Endodermal cell (in vitro differentiated cells): ENCODE measurements at regions not wholly inside any gene's neighbourhood (a gene's known extent, or its start where the extent isn't known, plus 50 kb on each side); places are given as distances from the start of the nearest gene placed in this dataset.

ENCODE experiments used
- DNase-seq: peaks from one replicate; pipeline ENCODE4 v3.0.0-alpha.2; 2017
- H3K27ac ChIP-seq: 2 replicates; pipeline ENCODE4 v1.5.1; 2013; ENCODE audit warnings: mild to moderate bottlenecking, low read depth, low read length, moderate library complexity
- H3K27me3 ChIP-seq: 2 replicates; pipeline ENCODE4 v1.6.1; 2013; ENCODE audit warnings: mild to moderate bottlenecking, low read length, moderate library complexity; ENCODE audit not compliant: insufficient read depth, control insufficient read depth, poor library complexity, severe bottlenecking
- H3K36me3 ChIP-seq: 2 replicates; pipeline ENCODE4 v1.7.0; 2013; ENCODE audit warnings: mild to moderate bottlenecking, low read length, moderate library complexity; ENCODE audit not compliant: control insufficient read depth, insufficient read depth
- H3K4me1 ChIP-seq: one replicate; pipeline ENCODE4 v1.7.0; 2013; ENCODE audit warnings: low read length; ENCODE audit not compliant: control insufficient read depth, insufficient read depth
- H3K4me3 ChIP-seq: 2 replicates; pipeline ENCODE4 v1.5.1; 2013; ENCODE audit warnings: mild to moderate bottlenecking, low read length, moderate library complexity
- H3K9ac ChIP-seq: 2 replicates; pipeline ENCODE4 v1.6.1; 2013; ENCODE audit warnings: mild to moderate bottlenecking, low read length, moderate library complexity; ENCODE audit not compliant: poor library complexity, severe bottlenecking; ENCODE audit errors: extremely low read depth
- H3K9me3 ChIP-seq: 2 replicates; pipeline ENCODE4 v1.6.1; 2013; ENCODE audit warnings: mild to moderate bottlenecking, low read length, moderate library complexity; ENCODE audit not compliant: control insufficient read depth
- H3K27ac Mint-ChIP-seq: 2 replicates; pipeline ENCODE4 v1.8.0; 2020; ENCODE audit warnings: mixed read lengths
- H3K27me3 Mint-ChIP-seq: 2 replicates; pipeline ENCODE4 v1.8.0; 2021; ENCODE audit warnings: mild to moderate bottlenecking, mixed read lengths; ENCODE audit not compliant: insufficient read depth
- H3K36me3 Mint-ChIP-seq: 2 replicates; pipeline ENCODE4 v1.8.0; 2020; ENCODE audit warnings: low read depth, mixed read lengths
- H3K4me1 Mint-ChIP-seq: 2 replicates; pipeline ENCODE4 v1.8.0; 2020; ENCODE audit warnings: mixed read lengths
- H3K4me3 Mint-ChIP-seq: 2 replicates; pipeline ENCODE4 v1.8.0; 2020; ENCODE audit warnings: mild to moderate bottlenecking, moderate library complexity, mixed read lengths
- H3K9me3 Mint-ChIP-seq: 2 replicates; pipeline ENCODE4 v1.8.0; 2020; ENCODE audit warnings: mild to moderate bottlenecking, mixed read lengths
- WGBS, 2 experiments: methylation state at CpG; one replicate each; pipeline versions ENCODE4 v1.1.5 to v1.1.7; 2013; ENCODE audit warnings: missing lambda C conversion rate in 2 of 2, mixed read lengths in 1 of 2; ENCODE audit not compliant: insufficient coverage in 1 of 2, insufficient read length in 1 of 2; 5-methylcytosine and 5-hydroxymethylcytosine counted together
- TF ChIP-seq, protein P1 (sequence below): fragments of 200-600 bp; sonication (generic); conservative IDR thresholded peaks from 2 replicates; pipeline ENCODE4 v1.5.0; 2021; ENCODE audit warnings: antibody characterized with exemption, mild to moderate bottlenecking

- peaks cover 31% of the 10 kb centered on the region for H3K9me3 Mint-ChIP-seq
- WGBS, 2 experiments: 85 to 93% methylated on average over 2 to 3 of the region's 3 CpGs
- Histone ChIP-seq H3K9me3 (no peaks in the 10 kb centered on the region), H3K36me3 (no peaks in the 10 kb centered on the region), H3K27ac (no peak overlapping the region), H3K27me3 (no peaks in the 10 kb centered on the region), H3K4me1 (no peaks in the 10 kb centered on the region), H3K4me3 (no peak overlapping the region), H3K9ac (no peak overlapping the region)
- H3K4me3 Mint-ChIP-seq: no peak overlapping the region
- H3K27me3 Mint-ChIP-seq: no peaks in the 10 kb centered on the region
- TF ChIP-seq, protein P1, sequence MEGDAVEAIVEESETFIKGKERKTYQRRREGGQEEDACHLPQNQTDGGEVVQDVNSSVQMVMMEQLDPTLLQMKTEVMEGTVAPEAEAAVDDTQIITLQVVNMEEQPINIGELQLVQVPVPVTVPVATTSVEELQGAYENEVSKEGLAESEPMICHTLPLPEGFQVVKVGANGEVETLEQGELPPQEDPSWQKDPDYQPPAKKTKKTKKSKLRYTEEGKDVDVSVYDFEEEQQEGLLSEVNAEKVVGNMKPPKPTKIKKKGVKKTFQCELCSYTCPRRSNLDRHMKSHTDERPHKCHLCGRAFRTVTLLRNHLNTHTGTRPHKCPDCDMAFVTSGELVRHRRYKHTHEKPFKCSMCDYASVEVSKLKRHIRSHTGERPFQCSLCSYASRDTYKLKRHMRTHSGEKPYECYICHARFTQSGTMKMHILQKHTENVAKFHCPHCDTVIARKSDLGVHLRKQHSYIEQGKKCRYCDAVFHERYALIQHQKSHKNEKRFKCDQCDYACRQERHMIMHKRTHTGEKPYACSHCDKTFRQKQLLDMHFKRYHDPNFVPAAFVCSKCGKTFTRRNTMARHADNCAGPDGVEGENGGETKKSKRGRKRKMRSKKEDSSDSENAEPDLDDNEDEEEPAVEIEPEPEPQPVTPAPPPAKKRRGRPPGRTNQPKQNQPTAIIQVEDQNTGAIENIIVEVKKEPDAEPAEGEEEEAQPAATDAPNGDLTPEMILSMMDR: peak; percentile 70
- peak; percentile 47 for DNase-seq
- H3K27ac Mint-ChIP-seq: no peak overlapping the region
- peaks cover 2% of the 10 kb centered on the region for H3K4me1 Mint-ChIP-seq
- H3K36me3 Mint-ChIP-seq: no peaks in the 10 kb centered on the region
Measured at GRCh38 chr21:24895885-24896734, 711.2 kb downstream of the MRPL39 start.

DNA sequence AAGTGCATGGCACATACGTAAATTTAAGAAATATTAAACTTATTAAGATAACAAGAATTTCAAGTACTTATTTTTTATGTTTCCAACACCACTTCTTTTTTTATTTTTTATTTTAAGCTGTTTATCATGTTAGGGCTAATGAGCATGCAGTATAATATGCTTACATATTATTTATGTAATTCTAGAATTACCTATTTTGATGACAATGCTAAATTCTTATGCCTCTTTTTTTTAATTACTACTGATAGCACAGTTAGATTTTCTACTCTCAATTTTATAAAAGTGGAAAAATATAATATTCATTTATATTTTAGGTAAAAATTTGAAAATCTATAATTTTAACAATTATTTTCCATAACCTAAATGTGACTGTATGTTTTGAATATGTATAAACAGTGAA, 713.0 kb downstream of the MRPL39 start:
- WGBS, 2 experiments: no CpG with 5 or more reads among the region's 1 CpG
- DNase-seq: no peak
- Mint-ChIP-seq H3K27ac (no peak overlapping the region), H3K9me3 (peaks cover 38% of the 10 kb centered on the region), H3K27me3 (no peaks in the 10 kb centered on the region), H3K36me3 (no peaks in the 10 kb centered on the region), H3K4me1 (peaks cover 2% of the 10 kb centered on the region), H3K4me3 (no peak overlapping the region)
- Histone ChIP-seq H3K36me3 (no peaks in the 10 kb centered on the region), H3K27me3 (no peaks in the 10 kb centered on the region), H3K27ac (no peak overlapping the region), H3K4me1 (no peaks in the 10 kb centered on the region), H3K4me3 (no peak overlapping the region), H3K9ac (no peak overlapping the region), H3K9me3 (no peaks in the 10 kb centered on the region)
- TF ChIP-seq, protein P1: no peak

- Histone ChIP-seq H3K4me3 (no peak overlapping the region), H3K27me3 (no peaks in the 10 kb centered on the region), H3K4me1 (no peaks in the 10 kb centered on the region), H3K9me3 (peaks cover 5% of the 10 kb centered on the region), H3K27ac (no peak overlapping the region), H3K36me3 (no peaks in the 10 kb centered on the region), H3K9ac (no peak overlapping the region)
- H3K36me3 Mint-ChIP-seq: no peaks in the 10 kb centered on the region
- TF ChIP-seq, protein P1: no peak
- H3K9me3 Mint-ChIP-seq: peaks cover 29% of the 10 kb centered on the region
- no peak for DNase-seq
- no peak overlapping the region for H3K4me3 Mint-ChIP-seq
- 97 to 100% methylated on average over 2 to 4 of the region's 4 CpGs for WGBS, 2 experiments
- no peaks in the 10 kb centered on the region for H3K27me3 Mint-ChIP-seq
- no peak overlapping the region for H3K27ac Mint-ChIP-seq
- H3K4me1 Mint-ChIP-seq: no peaks in the 10 kb centered on the region
Measured at GRCh38 chr21:24890021-24890420, 717.3 kb downstream of the MRPL39 start.
